ENCODE measurements at regions not wholly inside any gene's neighbourhood (a gene's known extent, or its start where the extent isn't known, plus 50 kb on each side); places are given as distances from the start of the nearest gene placed in this dataset.
A peak's percentile ranks its signal among the peaks of the same experiment; 100 is the strongest.

DNA sequence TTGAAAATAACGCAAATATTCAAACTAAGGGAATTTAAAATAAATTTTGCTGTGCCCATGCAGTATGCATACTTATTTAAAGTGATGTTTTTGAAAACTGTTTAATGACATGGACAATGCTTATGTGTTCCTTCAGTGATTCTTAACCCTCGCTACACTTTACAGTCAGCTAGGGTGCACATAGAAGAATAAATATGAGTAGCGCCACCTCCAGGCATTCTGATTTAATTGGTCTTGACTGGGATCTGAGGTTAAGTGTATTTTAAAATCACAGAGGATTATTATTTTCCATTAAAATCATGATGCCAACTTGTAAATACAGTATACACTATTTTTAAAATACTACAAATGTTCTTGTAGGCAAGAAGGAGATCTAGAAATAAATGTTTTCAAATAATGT lies 373.5 kb upstream of the ADGRL4 start:
- DNase-seq, result no peak

DNA sequence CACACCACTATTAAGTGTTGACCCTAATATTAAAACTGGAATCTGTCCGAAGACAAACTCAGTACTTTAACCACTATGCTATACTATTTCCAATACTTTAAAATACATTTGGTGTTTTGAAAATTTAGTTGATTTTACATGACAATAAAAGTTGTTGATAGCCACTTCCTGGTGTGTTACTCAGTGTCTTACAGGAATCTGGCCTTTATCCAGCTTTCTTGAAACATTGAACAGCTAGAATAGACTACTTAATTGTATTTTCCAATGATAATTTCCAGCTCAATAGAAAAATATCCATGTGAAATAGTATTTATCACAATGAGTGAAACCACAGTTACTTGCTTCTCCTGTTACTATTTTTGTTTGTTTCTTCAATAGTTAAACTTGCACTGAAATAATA lies 369.6 kb upstream of the ADGRL4 start:
- no peak for DNase-seq

DNA sequence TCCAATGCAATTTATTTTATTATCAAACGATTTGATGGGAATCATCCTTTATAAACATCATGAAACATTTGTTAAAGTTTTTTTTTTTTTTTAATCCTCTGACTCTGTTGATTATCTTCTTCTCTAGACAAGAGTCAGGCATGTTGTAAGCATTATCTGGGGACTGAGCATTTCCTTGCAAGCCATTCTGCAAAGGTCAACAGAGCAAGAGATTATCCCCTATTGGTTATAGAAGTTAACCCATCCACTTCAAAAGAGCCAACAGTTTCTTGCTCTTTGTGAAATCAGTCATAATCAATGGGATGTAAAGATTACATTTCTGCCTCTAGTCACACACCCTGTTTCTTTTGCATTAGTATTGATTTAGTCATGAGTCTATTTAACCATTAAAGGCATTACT lies 368.8 kb upstream of the ADGRL4 start:
- DNase-seq, result no peak

DNA sequence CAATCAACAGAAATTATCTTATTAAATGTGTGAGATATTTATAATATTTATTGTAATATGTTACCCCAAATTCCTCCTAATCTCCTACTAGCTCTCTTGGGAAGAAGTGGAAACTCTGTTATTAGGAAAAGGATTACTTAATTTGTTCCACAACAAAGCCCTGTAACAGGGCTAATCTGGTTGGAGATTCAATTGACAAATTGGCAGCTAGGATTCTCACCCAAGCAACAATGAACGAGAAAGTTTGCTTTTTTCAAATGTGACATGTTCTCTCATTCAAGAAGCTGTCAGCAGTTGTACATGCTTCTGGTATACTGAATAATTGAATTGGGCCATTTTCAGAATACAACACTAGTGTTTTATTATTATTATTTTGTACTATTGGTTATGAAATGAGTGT lies 367.9 kb upstream of the ADGRL4 start:
- no peak for DNase-seq

DNA sequence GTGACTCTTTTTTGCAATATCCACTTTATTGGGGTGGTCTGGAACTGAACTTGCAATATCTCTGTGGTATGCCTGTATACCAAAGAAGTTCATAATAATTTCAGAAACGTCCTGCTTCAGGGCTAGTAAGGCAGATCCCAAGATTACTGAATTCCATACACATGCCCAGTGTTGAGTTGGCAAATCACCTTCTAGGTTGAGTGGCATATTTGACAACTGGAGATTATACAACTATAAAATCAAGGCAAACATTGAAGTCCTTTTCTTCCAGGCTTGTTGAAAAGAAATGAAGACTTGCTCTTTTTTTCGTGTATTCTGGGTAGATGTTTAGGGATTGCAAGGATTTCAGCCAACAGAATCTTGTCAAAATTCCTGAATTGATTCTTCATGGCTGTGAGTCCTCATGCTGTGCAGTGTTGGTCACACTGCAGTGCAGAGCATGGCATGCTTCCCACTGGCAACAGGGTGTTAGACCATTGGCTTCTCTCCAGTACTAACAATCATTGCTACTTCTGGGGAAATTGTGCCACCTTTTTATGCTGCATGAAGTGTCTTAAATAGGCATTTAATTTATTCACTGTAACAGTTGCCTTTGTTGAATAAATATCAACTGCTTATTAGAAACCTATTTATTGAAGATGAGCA lies 367.1 kb upstream of the ADGRL4 start:
- DNase-seq, result no peak

DNA sequence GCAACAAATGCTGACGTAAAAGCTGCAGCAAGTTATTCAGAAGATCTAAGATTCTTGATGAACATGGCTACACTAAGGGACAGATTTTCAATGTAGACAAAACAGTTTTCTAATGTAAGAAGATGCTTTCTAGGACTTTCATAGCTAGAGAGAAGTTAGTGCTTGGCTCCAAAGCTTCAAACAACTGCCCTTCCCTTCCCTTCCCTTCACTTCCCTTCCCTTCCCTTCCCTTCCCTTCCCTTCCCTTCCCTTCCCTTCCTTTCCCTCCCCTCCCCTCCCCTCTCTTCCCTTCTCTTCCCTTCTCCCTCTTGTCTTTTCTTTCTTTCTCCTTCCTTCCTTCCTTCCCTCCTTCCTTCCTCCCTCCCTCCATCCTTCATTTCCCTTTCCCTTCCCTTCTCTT lies 365.3 kb upstream of the ADGRL4 start:
- no peak for DNase-seq

DNA sequence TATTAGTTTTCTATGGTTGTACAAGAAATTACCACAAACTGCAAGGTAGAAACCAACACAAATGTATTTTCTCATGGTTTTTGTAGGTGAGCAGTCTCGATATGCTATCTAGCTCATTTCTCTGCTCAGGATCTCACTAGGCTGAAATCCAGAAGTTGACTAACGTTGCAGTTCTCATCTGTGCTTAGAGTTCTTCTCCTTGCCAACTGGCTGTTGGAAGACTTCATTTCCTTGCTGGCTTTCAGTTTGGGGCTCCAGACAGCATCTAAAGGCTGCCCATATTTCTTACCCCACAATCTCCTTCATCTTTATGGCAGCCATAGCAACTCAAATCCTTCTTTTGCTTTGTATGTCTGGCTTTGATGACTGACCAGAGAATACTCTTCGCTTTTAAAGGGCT lies 362.6 kb upstream of the ADGRL4 start:
- no peak for DNase-seq

DNA sequence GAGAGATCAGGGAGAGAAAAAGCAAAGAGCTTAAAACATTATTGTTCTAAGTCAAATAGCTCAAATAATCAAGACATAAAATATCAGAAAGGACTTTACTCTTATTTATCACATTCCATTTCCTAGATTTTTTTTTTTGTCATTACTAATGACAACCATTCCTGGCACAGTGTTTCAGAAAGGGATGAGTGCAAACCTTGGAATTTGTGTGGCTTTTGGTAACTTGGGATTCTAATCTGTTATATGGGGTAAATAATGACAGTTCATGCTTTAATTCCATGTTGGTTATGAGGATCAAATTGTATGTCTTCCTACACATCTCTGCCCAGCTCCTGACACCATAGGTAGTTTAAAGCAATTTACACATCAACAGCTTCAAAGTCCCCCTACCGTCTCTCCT lies 358.4 kb upstream of the ADGRL4 start:
- no peak for DNase-seq

DNA sequence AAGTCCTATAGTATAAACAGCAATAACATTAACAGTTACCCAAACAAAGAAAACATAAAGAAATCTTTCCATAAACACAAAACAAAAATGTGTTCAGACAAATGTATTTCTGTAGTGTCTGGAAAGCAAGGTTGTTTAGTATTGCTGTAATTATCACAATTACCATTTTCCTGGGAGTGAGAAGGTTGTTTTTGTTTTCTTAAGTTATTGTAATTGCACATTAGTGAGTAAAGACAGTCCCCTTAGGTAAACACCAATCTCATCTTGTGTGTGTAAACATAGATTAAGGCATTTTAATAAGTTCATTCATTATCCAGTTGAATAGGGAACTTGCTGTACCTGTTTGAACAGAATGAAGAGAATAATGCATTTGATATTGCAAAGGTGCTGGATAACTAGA lies 356.9 kb upstream of the ADGRL4 start:
- no peak for DNase-seq

DNA sequence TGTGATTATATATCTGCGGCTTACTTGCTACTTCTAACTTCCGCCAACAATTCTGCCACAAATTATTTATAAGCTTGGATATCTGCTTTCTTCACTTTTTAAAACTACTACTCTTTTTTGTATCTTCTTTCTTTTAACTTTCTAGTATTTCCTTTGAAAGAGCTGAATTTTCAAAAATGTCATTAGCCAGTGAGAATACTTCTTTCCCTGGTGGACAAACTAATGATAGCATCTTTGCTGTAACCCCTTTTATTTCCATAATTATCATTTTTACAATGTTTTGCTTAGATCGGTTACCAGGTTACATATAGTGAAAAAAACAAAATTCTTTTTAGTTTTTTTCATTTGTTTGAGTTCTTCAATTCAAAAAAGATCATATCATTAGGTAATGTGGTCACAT lies 355.9 kb upstream of the ADGRL4 start:
- DNase-seq, result no peak

DNA sequence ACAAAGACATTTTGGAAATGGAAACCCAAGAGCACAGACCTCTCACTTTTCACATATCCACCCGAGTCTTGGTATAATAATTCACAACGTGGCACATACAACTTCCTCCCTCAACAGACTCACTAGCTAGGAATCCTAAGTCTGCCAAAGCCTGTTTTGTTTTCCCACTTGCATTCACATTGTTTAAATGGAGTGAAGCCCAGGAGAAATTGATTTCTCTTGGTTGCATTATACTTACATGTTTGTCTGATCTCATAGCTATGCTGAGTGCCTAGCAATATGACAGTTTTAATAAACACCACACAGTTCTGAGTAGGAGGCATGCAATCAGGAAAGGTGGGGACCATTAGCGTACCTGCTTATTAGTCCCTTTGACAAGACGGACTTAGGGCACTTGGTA lies 348.6 kb upstream of the ADGRL4 start:
- no peak for DNase-seq

DNA sequence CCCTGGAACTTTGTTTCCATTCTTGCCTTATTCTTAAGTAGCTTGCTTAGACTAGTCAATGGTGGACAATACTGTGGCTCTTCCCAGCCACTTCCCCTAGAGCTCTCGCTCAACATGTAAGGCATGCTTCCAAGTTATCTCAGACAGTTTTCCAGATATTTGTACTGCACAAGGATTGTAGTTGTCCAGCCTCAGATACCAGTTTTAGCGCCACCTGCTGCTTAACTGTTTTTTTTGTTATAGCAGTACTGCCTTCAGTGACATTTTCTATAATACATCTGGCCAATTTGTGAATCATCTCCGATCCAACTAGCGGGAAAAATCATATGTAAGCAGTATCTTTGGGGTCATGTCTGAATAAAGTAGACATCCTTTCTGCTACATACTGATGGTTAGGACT lies 346.7 kb upstream of the ADGRL4 start:
- DNase-seq, result peak; percentile 33

DNA sequence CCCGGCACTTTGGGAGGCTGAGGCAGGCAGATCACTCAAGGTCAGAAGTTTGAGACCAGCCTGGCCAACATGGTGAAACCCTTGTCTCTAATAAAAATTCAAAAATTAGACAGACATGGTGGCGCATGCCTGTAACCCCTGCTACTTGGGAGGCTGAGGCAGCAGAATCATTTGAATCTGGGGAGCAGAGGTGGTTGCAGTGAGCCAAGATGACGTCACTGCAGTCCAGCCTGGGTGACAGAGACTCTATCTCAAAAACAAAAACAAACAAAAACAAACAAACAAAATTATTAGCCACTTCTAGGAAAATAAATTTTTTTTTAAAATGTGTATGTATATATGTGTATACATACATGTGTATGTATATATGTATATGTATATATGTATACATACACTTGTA lies 320.3 kb upstream of the ADGRL4 start:
- DNase-seq, result no peak

DNA sequence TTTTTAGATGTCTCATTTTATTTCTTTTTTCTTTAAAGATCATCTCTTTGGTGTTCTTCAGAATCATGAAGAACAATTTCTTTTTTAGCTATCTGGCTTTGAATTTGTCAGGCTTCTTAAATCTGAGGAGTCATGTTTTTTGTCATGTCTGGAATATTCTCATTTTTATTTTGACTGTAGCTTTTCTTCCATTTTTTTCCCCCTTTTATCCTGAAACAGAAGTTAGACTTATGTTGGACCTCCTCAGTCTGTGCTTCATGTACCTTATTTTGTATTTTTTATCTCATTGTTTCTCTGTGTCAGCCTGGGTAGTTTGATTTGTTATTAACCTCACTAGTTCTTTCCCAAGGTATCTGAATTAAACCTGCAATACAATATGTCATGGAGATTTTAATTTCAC lies 319.2 kb upstream of the ADGRL4 start:
- no peak for DNase-seq

DNA sequence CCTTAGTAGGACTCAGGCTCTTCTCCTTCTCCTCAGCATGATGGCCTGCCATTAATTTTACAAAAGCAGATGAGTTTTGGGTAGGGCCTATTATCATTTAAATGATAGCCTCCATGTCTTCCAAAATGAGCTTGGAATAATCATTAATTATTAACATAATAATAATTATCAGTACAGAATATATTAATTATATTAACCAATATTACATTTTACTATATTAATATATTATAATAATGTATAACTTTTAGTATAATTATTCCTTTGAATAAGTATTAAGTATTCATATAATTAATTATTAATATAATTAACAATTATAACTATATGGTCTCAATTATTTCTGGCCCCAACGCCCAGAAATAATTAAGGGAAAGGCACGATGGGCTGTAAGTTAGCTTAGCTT lies 318.6 kb upstream of the ADGRL4 start:
- DNase-seq, result no peak

DNA sequence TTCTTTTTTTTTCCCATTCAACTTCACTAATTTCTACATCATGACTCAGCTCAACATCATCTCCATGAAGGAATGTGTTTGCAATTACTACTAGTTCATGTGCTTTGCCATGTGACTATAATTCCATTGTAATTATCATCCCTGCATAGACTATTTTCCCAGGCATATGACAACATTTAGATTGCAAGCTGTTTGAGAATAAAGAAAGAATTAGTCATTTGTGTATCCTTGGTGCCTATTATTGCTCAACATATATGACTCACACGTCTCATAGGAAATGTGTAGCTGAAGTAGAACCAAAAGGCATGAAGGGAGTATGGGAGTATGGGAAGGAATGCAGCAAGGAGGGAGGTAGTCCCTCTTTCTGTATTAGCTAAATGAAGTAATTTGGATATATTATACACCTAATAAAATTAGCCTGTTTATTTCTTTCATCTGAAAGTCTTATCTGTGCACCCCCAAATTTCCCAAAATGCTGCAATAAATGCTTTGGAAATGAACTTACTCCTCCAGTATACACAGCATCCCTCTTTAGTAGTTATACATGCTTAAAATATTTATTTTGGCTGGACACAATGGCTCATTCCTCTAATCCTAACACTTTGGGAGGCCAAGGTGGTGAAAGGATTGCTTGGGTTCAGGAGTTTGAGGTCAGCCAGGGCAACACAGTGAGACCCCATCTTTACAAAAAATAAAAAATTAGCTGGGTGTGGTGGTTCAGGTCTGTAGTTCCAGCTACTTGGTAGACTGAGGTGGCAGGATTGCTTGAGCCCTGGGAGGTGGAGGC lies 316.9 kb upstream of the ADGRL4 start:
- peak; percentile 20 for DNase-seq

DNA sequence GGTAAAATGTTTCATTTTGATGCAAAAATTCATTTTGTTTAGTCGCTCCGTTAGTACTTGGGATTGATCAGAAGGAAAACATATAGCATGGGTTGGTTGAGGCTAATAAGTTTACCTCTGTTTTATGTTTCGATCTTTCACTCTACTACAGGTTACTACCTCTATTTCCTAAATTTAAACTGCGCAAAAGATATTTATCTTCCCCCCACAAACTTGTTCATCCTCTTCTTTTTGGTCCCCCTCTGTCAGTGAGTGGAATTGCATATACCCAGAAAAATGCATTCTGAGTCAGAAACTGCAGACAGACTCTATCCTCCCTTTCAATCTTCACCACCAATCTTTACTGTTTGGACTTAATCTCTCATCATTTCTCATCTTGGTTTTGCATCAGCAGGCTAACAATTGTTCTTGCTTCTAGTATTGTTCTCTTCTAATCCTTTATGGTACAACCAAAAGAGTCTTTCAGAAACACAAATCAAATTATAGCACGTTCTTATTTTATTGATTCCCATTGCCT lies 316.0 kb upstream of the ADGRL4 start:
- no peak for DNase-seq

DNA sequence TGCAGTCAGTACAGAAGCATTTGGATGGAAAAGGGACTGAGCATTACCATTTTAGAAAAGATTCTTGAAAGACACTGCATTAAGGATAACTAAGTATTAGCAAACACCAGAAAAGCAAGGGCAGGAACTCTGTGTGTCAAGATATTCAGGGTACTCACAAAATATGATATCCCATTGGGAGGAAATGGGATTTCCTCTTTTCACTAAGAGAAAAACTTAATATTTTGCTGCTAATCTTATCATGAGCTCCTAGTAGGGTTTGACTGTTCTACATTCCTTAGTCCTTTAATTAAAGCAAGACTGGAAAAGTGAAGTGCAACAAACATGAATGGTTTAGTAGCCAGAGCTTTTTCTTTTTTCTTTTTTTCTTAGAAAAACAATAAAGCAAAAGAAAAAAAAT lies 305.9 kb upstream of the ADGRL4 start:
- no peak for DNase-seq

DNA sequence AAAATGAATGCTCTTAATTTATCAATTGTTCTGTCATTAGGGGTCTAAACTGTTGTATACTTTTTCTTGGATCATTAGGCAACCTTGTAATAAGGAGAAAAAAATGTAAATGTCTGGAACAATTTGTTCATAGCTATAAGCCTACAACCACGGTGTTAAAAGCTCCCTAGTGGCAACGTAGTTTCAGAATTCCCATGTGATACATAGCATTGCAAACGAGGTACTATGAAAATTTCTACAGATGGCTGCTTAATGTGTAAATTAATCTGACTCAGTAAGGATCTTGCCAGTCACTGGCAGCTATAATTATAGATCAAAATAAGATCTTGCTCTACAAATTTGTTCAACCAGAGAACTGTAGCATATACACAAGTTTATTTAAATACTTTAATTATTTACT lies 304.1 kb upstream of the ADGRL4 start:
- DNase-seq, result no peak

DNA sequence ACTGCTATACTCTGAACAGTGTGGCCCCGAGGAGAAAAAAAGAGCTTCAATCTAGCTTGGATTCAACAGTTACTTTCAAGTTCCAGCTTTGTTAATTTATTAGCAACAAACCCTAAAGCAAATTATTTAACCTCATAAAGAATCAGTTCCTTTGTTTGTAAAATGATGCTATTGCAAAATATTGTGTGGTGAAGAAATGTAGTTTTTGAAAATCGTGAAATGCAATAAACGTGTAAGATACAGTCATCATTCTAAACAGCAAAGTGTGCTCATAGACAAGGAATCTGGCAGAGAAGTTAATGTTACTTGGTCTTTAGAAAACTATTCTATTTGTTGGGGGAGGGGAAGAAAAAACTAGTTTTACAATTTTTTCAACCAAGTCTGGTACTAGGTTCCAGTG lies 297.6 kb upstream of the ADGRL4 start:
- DNase-seq, result no peak

DNA sequence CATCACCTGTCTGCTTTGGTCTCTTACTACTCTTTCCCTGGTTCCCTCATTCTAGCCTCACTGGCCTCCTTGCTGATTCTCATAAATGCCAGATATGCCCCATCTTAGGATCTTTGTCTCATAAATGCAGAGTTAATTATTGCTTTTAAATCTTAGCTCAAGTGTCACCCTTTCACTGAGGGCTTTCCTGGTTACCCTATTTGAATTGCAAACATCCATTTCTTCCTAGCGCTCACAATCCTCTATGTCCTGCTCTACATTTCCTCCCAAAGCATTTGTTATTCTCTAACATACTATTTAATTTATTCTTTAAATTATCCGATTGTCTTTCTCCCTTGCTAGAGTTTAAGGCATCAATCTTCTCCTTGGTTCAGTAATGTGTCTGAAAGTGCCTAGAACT lies 296.5 kb upstream of the ADGRL4 start:
- DNase-seq, result no peak

DNA sequence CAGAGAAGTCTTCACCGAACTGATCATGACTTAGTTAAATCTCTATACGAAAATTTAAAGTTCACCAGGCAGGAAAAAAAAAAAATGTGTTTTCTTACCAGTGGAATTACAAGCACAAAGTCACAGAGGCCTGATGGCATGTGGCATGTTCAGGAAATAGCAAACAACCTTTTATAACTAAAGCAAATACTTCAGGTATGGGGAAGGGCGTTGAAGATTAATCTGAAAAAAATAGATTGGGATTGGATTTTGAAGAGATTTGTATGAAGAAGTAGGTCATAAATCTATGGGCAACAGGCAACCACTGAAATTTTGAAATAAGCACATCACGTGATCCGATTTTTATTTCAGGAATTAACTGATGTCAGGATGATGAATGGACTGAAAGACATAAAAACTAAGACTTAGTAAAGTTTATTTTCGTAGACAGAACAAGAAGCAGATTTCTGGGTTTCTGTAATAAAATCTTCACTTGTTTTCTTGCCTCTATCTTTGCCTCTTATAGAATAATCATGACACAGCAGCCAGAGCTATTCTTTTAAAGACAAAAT lies 295.9 kb upstream of the ADGRL4 start:
- DNase-seq, result no peak

DNA sequence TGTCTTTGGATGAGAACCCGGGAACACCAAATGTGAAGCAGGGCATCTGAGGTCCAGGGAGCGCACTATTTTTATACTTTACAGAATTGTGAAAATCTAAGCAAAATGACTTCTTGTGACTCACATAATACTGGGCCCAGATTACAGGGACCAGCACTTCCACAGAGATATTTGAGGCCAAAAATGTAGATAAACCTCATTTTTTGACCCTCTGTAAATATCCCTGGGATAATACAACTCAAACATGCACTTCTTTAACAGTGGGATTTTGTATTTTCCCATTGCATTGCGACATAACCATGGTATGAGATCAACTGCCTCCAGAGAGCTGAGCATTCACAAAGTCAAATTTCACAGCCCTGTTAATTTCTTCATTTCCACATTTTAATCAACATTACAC lies 289.4 kb upstream of the ADGRL4 start:
- DNase-seq, result no peak

DNA sequence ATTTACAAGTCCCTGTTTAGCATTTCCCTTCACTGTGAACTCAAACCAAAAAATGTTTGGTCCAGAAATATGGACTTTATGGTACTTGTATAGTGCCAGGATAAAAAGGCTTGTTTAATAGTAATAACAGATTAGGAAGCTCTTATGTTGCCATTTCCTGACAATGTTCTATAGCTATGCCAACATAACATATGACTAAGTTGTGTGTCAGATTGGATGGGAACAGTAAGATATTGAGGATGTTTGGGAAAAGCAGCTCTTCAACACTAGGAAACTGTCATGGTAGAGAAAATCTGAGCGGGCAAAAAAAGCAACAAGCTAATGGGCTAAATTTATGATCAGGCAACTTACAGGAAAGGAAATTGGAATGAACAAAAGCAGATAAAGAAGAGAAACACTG lies 287.1 kb upstream of the ADGRL4 start:
- DNase-seq, result no peak

Measured in suppressor macrophage treated with lipopolysaccharide for 4 hours (primary cell).